ENCODE measurements at regions not wholly inside any gene's neighbourhood (a gene's known extent, or its start where the extent isn't known, plus 50 kb on each side); places are given as distances from the start of the nearest gene placed in this dataset.

- POLR2A ChIA-PET: no interaction called here
- no peak overlapping the region for H3K27ac ChIP-seq (ENCODE audit: extremely low read depth, low read depth, low read length)
- CTCF ChIA-PET: interaction anchor here (1.2 kb wide), 1 partner anchor 1168 kb away, joined by 5 read pairs; no protein-coding TSS in a partner anchor
Observed at GRCh38 chr3:90052425-90052950, 945.1 kb downstream of the EPHA3 start.

GRCh38 chr3:90054311-90054710 lies 946.9 kb downstream of the EPHA3 start:
- no peak for TF ChIP-seq GLI4 (tag by site-specific recombination; IDR thresholded peaks at IDR 0.05)
- no peak for TF ChIP-seq ZBTB44 (tag by site-specific recombination; IDR thresholded peaks at IDR 0.05)
- no peak for TF ChIP-seq PRDM4 (tag by site-specific recombination; IDR thresholded peaks at IDR 0.05)
- TF ChIP-seq ZNF112 (tag by site-specific recombination; IDR thresholded peaks at IDR 0.05): no peak
- no peak for TF ChIP-seq ZNF670 (tag by site-specific recombination; IDR thresholded peaks at IDR 0.05; ENCODE audit: low read depth)
- no peak for TF ChIP-seq ZBTB11 (tag by site-specific recombination; conservative IDR thresholded peaks at IDR 0.05; ENCODE audit: low read depth)
- TF ChIP-seq ZNF48 (tag by site-specific recombination; IDR thresholded peaks at IDR 0.05): no peak
- TF ChIP-seq ZNF302 (tag by site-specific recombination; IDR thresholded peaks at IDR 0.05; ENCODE audit: low read depth): no peak
- no peak for TF ChIP-seq ZNF791 (tag by site-specific recombination; IDR thresholded peaks at IDR 0.05)
- no peak for TF ChIP-seq TSHZ1 (tag by site-specific recombination; IDR thresholded peaks at IDR 0.05; ENCODE audit: borderline replicate concordance)
- no peak for TF ChIP-seq ZNF555 (tag by site-specific recombination; conservative IDR thresholded peaks at IDR 0.05)
- no peak for TF ChIP-seq ZNF561 (tag by site-specific recombination; IDR thresholded peaks at IDR 0.05; ENCODE audit: borderline replicate concordance)
- TF ChIP-seq ZNF530 (tag by site-specific recombination; IDR thresholded peaks at IDR 0.05; ENCODE audit: low read depth): no peak
- no peak for TF ChIP-seq ATF2 (tag by site-specific recombination; IDR thresholded peaks at IDR 0.05; ENCODE audit: low read depth)
- TF ChIP-seq YY1 (tag by site-specific recombination; IDR thresholded peaks at IDR 0.05): no peak
- no peak for TF ChIP-seq GLIS1 (tag by site-specific recombination; IDR thresholded peaks at IDR 0.05)
- TF ChIP-seq ZNF16 (tag by site-specific recombination; IDR thresholded peaks at IDR 0.05; ENCODE audit: low read depth): no peak
- TF ChIP-seq ZNF433 (tag by site-specific recombination; IDR thresholded peaks at IDR 0.05; ENCODE audit: low read depth): no peak
- no peak for TF ChIP-seq ZNF621 (tag by site-specific recombination; IDR thresholded peaks at IDR 0.05)
- POLR2A ChIA-PET: no interaction called here
- Histone ChIP-seq H3K4me3 (ENCODE audit: low read depth, low read length) (no peak overlapping the region), H3K4me1 (ENCODE audit: control insufficient read depth, insufficient read depth, low read length) (no peaks in the 10 kb centered on the region), H3K36me3 (ENCODE audit: control insufficient read depth in 2 of 2, insufficient read depth in 1 of 2, low read length in 2 of 2) (no peaks in the 10 kb centered on the region), H3K9me3 (ENCODE audit: control insufficient read depth, insufficient read depth, low read depth, low read length) (no peaks in the 10 kb centered on the region), H3K27ac (ENCODE audit: extremely low read depth, low read depth, low read length) (no peak overlapping the region)
- CTCF ChIA-PET: no interaction called here

More at GRCh38 chr3:90052425-90052950, 945.1 kb downstream of the EPHA3 start:
- H3K9me3 ChIP-seq (ENCODE audit: control insufficient read depth, insufficient read depth, low read depth, low read length): no peaks in the 10 kb centered on the region
- no peaks in the 10 kb centered on the region for H3K36me3 ChIP-seq (ENCODE audit: control insufficient read depth in 2 of 2, insufficient read depth in 1 of 2, low read length in 2 of 2)
- no peak for TF ChIP-seq RBAK (tag by site-specific recombination; IDR thresholded peaks at IDR 0.05)
- TF ChIP-seq ZNF837 (tag by site-specific recombination; IDR thresholded peaks at IDR 0.05): no peak
- no peak for TF ChIP-seq ZNF274 (IDR thresholded peaks at IDR 0.05; ENCODE audit: low read length)
- no peak for TF ChIP-seq ZNF274 (tag by site-specific recombination; IDR thresholded peaks at IDR 0.05; ENCODE audit: borderline replicate concordance)
- TF ChIP-seq HOXC10 (CRISPR knock-in tag; IDR thresholded peaks at IDR 0.05): no peak
- no peak for TF ChIP-seq ZNF391 (tag by site-specific recombination; IDR thresholded peaks at IDR 0.05; ENCODE audit: borderline replicate concordance, low read depth)
- TF ChIP-seq ZSCAN30 (tag by site-specific recombination; IDR thresholded peaks at IDR 0.05): no peak
- H3K4me3 ChIP-seq (ENCODE audit: low read depth, low read length): no peak overlapping the region
- no peaks in the 10 kb centered on the region for H3K4me1 ChIP-seq (ENCODE audit: control insufficient read depth, insufficient read depth, low read length)

Data from HEK293 (cell line).